Pancreas (tissue), 10 donors: ENCODE measurements at regions not wholly inside any gene's neighbourhood (a gene's known extent, or its start where the extent isn't known, plus 50 kb on each side); places are given as distances from the start of the nearest gene placed in this dataset.

ENCODE experiments used
- ATAC-seq, 4 donors: fragments of 200-7000 bp; cut with Tn5 transposase; one replicate each; pipeline versions ENCODE4 v1.8.0 to v1.9.1; 2020; ENCODE audit warnings: mild to moderate bottlenecking in 4 of 4, moderate library complexity in 4 of 4
- DNase-seq, 6 donors: peaks; one replicate each; pipeline ENCODE4 v3.0.0-alpha.2; 2020
- FAIRE-seq: peaks from 2 replicates; lab custom pipeline; 2012; peaks lifted over from hg19 to GRCh38; lab: Jason Lieb, UNC
- H3K27ac ChIP-seq, 4 donors: fragments of 200-600 bp; sonication (generic); 1 replicate in 3 of 4; 2 replicates in 1 of 4; pipeline versions ENCODE4 v1.5.0 to v1.8.0; 2020
- H3K27me3 ChIP-seq, 4 donors: fragments of 200-600 bp; one replicate each; pipeline ENCODE4 v1.8.0; 2021
- H3K36me3 ChIP-seq, 3 donors: fragments of 200-600 bp; sonication (generic) in 1 of 3; one replicate each; pipeline versions ENCODE4 v1.5.0 to v1.8.0; 2020 to 2021
- H3K4me1 ChIP-seq, 3 donors: fragments of 200-600 bp; one replicate each; pipeline ENCODE4 v1.8.0; 2021
- H3K4me3 ChIP-seq, 4 donors: fragments of 200-600 bp; sonication (generic) in 2 of 4; one replicate each; pipeline versions ENCODE4 v1.5.0 to v1.8.0; 2020 to 2021
- H3K9me3 ChIP-seq, 4 donors: fragments of 200-600 bp; one replicate each; pipeline ENCODE4 v1.8.0; 2021
- WGBS, 2 donors: extraction: QIAGEN DNeasy Blood & Tissue Kit; methylation state at CpG; one replicate each; pipeline ENCODE4 v1.1.7; 2013; 5-methylcytosine and 5-hydroxymethylcytosine counted together
- intact Hi-C, 3 donors: fragments of 100-400 bp; cut with DNase I; formaldehyde crosslinking; loops; one replicate each; pipeline versions ENCODE4 v1.11.1 to v1.14.2; 2022
- TF ChIP-seq, protein P1 (sequence below), 4 donors: fragments of 200-600 bp; sonication (generic) in 3 of 4; IDR thresholded peaks; one replicate each; pipeline versions ENCODE4 v1.5.0 to v1.8.0; 2021; ENCODE audit warnings: antibody characterized with exemption in 4 of 4
- donor health status: healthy with polysubstance abuse.
- donor health status: DM: no; HTN: no; CAD: no; lungs with moderate emphysema.
- donor health status: DM: no; HTN: no; CAD: no.
- donor health status: control.
- donor health status: control.
- donor health status: Bipolar disorder and iron deficiency.
- donor health status: DM: yes; HTN: yes; CAD: no.
- donor health status: DM: no; HTN: no; CAD: no.
- donor health status: DM: no; HTN: no; CAD: no.
- donor health status: DM: yes; HTN: yes; CAD: no.

GRCh38 chr4:82213485-82214417, 160.0 kb downstream of the HNRNPD start:
- Histone ChIP-seq H3K36me3 (no peaks in the 10 kb centered on the region), H3K9me3 (no peaks in the 10 kb centered on the region), H3K4me1 (no peaks in the 10 kb centered on the region), H3K27me3 (no peaks in the 10 kb centered on the region), H3K4me3 (no peak overlapping the region), H3K27ac (no peak overlapping the region)
- FAIRE-seq (no peak), DNase-seq (no peak), ATAC-seq (no peak)
- WGBS, 2 donors: 46 to 49% methylated on average over 5 of the region's 5 CpGs
- intact Hi-C loops: no loop called here
- TF ChIP-seq, protein P1, sequence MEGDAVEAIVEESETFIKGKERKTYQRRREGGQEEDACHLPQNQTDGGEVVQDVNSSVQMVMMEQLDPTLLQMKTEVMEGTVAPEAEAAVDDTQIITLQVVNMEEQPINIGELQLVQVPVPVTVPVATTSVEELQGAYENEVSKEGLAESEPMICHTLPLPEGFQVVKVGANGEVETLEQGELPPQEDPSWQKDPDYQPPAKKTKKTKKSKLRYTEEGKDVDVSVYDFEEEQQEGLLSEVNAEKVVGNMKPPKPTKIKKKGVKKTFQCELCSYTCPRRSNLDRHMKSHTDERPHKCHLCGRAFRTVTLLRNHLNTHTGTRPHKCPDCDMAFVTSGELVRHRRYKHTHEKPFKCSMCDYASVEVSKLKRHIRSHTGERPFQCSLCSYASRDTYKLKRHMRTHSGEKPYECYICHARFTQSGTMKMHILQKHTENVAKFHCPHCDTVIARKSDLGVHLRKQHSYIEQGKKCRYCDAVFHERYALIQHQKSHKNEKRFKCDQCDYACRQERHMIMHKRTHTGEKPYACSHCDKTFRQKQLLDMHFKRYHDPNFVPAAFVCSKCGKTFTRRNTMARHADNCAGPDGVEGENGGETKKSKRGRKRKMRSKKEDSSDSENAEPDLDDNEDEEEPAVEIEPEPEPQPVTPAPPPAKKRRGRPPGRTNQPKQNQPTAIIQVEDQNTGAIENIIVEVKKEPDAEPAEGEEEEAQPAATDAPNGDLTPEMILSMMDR (IDR thresholded peaks at IDR 0.05): no peak

DNA sequence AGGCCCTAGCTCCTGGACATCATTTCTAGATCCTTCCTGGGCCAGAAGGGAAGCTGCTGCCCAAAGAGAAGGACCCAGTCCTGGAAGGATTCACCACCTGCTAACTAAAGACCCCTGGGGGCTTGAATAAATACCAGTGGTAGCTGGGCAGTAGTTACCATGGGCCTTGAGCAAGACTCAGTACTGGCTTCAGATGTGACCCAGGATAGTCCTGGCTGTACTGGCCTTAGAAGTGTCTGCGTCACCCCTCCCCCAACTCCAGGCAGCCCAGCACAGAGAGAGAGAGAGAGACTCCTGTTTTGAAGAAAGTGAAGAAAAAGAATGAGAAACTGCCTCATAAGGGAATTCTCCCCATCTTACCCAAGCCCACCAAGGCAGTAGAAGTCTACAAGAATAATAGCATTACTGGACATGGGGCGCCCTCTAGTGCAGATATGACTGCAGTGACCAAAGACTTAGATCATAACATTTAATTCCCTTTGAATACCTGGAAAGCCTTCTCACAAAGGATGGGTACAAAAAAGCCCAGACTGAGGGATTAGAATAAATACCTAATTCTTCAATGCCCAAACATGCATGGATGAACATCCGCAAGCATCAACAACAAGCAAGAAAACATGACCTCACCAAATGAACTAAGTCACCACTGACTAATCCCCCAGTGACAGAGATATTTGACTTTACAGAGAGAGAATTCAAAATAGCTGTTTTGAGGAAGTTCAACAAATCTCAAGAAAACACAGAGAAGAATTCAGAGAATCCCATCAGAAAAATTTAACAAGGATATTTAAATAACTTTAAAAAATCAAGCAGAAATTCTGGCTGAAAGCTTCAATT, 171.8 kb downstream of the HNRNPD start:
- intact Hi-C loops: no loop called here
- Histone ChIP-seq H3K27me3 (peaks cover 0 to 2% (median 0%) of the 10 kb centered on the region in 4 donors), H3K9me3 (no peaks in the 10 kb centered on the region), H3K4me3 (no peak overlapping the region), H3K4me1 (no peaks in the 10 kb centered on the region), H3K36me3 (no peaks in the 10 kb centered on the region), H3K27ac (no peak overlapping the region)
- 54% methylated on average over 3 of the region's 3 CpGs for WGBS, 2 donors
- DNase-seq (peak in 2 of 6 donors; percentile 7 to 39), ATAC-seq (peak in 3 of 4 donors; percentile 75 to 81 (median 79)), FAIRE-seq (no peak)
- TF ChIP-seq, protein P1 (IDR thresholded peaks at IDR 0.05): peak; percentile 10 to 55 (median 34)

DNA sequence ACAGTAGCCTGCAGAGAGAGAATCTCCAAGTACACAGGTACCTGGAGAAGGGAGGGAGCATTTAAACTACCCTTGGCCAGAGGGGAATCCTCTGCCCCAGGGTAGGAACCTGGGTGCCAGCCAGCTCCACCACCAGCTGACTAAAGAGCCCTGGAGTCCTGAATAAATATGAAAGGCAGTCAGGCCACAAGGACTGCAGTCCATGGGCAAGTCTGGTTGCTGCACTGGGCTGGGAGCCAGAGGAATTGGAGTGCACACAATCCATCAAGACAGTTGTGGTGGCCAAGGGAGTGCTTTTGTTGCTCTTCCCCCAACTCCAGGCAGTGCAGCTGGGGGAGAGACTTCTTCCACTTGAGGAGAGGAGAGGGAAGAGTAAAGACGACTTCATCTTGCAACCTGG, 172.5 kb downstream of the HNRNPD start:
- intact Hi-C loops: no loop called here
- no peaks in the 10 kb centered on the region for H3K4me1 ChIP-seq
- no peaks in the 10 kb centered on the region for H3K27me3 ChIP-seq
- DNase-seq (no peak), FAIRE-seq (no peak), ATAC-seq (peak in 2 of 4 donors; percentile 28 to 41)
- no peak overlapping the region for H3K4me3 ChIP-seq
- H3K36me3 ChIP-seq: no peaks in the 10 kb centered on the region
- TF ChIP-seq, protein P1 (IDR thresholded peaks at IDR 0.05): no peak
- no peak overlapping the region for H3K27ac ChIP-seq
- no peaks in the 10 kb centered on the region for H3K9me3 ChIP-seq
- WGBS, 2 donors: 85 to 100% methylated on average over 1 of the region's 1 CpG

- Histone ChIP-seq H3K4me1 (no peaks in the 10 kb centered on the region), H3K36me3 (no peaks in the 10 kb centered on the region), H3K9me3 (no peaks in the 10 kb centered on the region), H3K27ac (no peak overlapping the region), H3K4me3 (no peak overlapping the region), H3K27me3 (no peaks in the 10 kb centered on the region)
- TF ChIP-seq, protein P1 (IDR thresholded peaks at IDR 0.05): no peak
- 71 to 90% methylated on average over 1 of the region's 1 CpG for WGBS, 2 donors
- ATAC-seq: no peak
- DNase-seq: no peak
- intact Hi-C loops: no loop called here
- FAIRE-seq: no peak
Measured at GRCh38 chr4:82200046-82200445, 173.7 kb downstream of the HNRNPD start.
